Mesendoderm (in vitro differentiated cells): ENCODE measurements at regions not wholly inside any gene's neighbourhood (a gene's known extent, or its start where the extent isn't known, plus 50 kb on each side); places are given as distances from the start of the nearest gene placed in this dataset.

Experiments
- DNase-seq: peaks from one replicate; pipeline ENCODE4 v3.0.0; 2013
- H2AK5ac ChIP-seq: 2 replicates; pipeline ENCODE4 v1.6.1; 2013; ENCODE audit warnings: low read length, inconsistent platforms
- H2BK120ac ChIP-seq: 2 replicates; pipeline ENCODE4 v1.6.1; 2013; ENCODE audit warnings: low read depth, mild to moderate bottlenecking, low read length, moderate library complexity, mixed read lengths
- H2BK15ac ChIP-seq: replicated peaks from 2 replicates; pipeline ENCODE4 v1.6.1; 2013; ENCODE audit warnings: low read depth, mild to moderate bottlenecking, moderate library complexity
- H2BK5ac ChIP-seq: 2 replicates; pipeline ENCODE4 v1.6.1; 2013; ENCODE audit warnings: low read length, inconsistent platforms
- H3K18ac ChIP-seq: 2 replicates; pipeline ENCODE4 v1.6.1; 2013; ENCODE audit warnings: mild to moderate bottlenecking, low read length, mixed read lengths
- H3K23ac ChIP-seq: one replicate; pipeline ENCODE4 v1.6.1; 2013; ENCODE audit warnings: low read length
- H3K27ac ChIP-seq: 2 replicates; pipeline ENCODE4 v1.5.1; 2013; ENCODE audit warnings: low read depth, mild to moderate bottlenecking, inconsistent platforms, low read length, moderate library complexity
- H3K27me3 ChIP-seq: 2 replicates; pipeline ENCODE4 v1.6.1; 2013; ENCODE audit warnings: low read length, control low read depth, mild to moderate bottlenecking, inconsistent platforms; ENCODE audit not compliant: insufficient read depth, poor library complexity
- H3K36me3 ChIP-seq: 2 replicates; pipeline ENCODE4 v1.6.1; 2013; ENCODE audit warnings: low read length, inconsistent platforms; ENCODE audit not compliant: control insufficient read depth, insufficient read depth
- H3K4ac ChIP-seq: one replicate; pipeline ENCODE4 v1.6.1; 2013; ENCODE audit warnings: low read depth, mild to moderate bottlenecking, low read length, moderate library complexity
- H3K4me1 ChIP-seq: 2 replicates; pipeline ENCODE4 v1.6.1; 2013; ENCODE audit warnings: low read depth, low read length, inconsistent platforms; ENCODE audit not compliant: control insufficient read depth
- H3K4me2 ChIP-seq: 2 replicates; pipeline ENCODE4 v1.6.1; 2013; ENCODE audit warnings: low read length
- H3K4me3 ChIP-seq: 2 replicates; pipeline ENCODE4 v1.5.1; 2013; ENCODE audit warnings: mild to moderate bottlenecking, low read length
- H3K56ac ChIP-seq: one replicate; pipeline ENCODE4 v1.6.1; 2013; ENCODE audit warnings: low read length
- H3K79me1 ChIP-seq: 2 replicates; pipeline ENCODE4 v1.6.1; 2013; ENCODE audit warnings: low read length, inconsistent platforms
- H3K79me2 ChIP-seq: 2 replicates; pipeline ENCODE4 v1.6.1; 2013; ENCODE audit warnings: mild to moderate bottlenecking, low read length; ENCODE audit not compliant: control insufficient read depth, insufficient read depth
- H3K9ac ChIP-seq: 2 replicates; pipeline ENCODE4 v1.6.1; 2013; ENCODE audit warnings: low read length, inconsistent platforms
- H4K5ac ChIP-seq: one replicate; pipeline ENCODE4 v1.6.1; 2013; ENCODE audit warnings: low read length
- H4K8ac ChIP-seq: one replicate; pipeline ENCODE4 v1.6.1; 2013; ENCODE audit warnings: low read depth, mild to moderate bottlenecking, control low read depth, low read length, moderate library complexity
- WGBS: extraction: QIAGEN DNeasy Blood & Tissue Kit; methylation state at CpG from one replicate; pipeline ENCODE4 v1.1.7; 2013; ENCODE audit warnings: low lambda C conversion rate, missing lambda C conversion rate; ENCODE audit not compliant: insufficient coverage; ENCODE audit errors: extremely low coverage; 5-methylcytosine and 5-hydroxymethylcytosine counted together

GRCh38 chr4:189763583-189763982 is 177.1 kb upstream of the FRG1 start:
- Histone ChIP-seq H3K27ac (no peak overlapping the region), H2AK5ac (no peak overlapping the region), H3K27me3 (no peaks in the 10 kb centered on the region), H3K4me1 (no peaks in the 10 kb centered on the region), H3K4ac (no peak overlapping the region), H3K36me3 (no peaks in the 10 kb centered on the region), H4K8ac (no peak overlapping the region), H3K9ac (no peak overlapping the region), H2BK15ac (no peak overlapping the region), H3K79me1 (no peaks in the 10 kb centered on the region), H3K79me2 (no peaks in the 10 kb centered on the region), H3K56ac (no peak overlapping the region), H3K18ac (no peak overlapping the region), H3K4me3 (no peak overlapping the region), H4K5ac (no peak overlapping the region), H2BK5ac (no peak overlapping the region), H3K4me2 (no peak overlapping the region), H3K23ac (no peak overlapping the region), H2BK120ac (no peak overlapping the region)
- DNase-seq = no peak
- no CpG with 5 or more reads among the region's 3 CpGs for WGBS

DNA sequence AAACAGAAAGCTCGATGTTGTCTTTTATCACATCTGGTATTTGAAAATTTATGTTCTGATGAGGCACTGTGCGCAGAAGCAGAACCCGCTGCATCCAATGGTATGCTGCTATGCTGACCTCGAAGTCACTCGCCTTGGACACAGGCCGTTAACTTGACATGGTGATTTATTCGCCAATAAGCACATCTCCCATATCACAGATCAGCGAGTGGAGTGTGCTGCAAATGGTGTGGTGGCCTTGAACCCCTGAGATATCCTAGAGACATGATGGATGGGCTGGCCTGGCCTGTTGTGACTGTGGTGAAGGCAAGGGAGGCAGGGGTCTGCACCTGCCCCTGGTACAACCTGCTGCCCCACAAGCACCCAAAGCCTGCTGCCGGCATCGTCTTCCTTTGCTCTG is 175.4 kb upstream of the FRG1 start:
- no peaks in the 10 kb centered on the region for H3K4me1 ChIP-seq
- no peak for DNase-seq
- H3K4me3 ChIP-seq = no peak overlapping the region
- no peak overlapping the region for H2BK15ac ChIP-seq
- no CpG with 5 or more reads among the region's 10 CpGs for WGBS
- H2BK5ac ChIP-seq = no peak overlapping the region
- no peak overlapping the region for H3K18ac ChIP-seq
- no peak overlapping the region for H3K23ac ChIP-seq
- H2AK5ac ChIP-seq = no peak overlapping the region
- no peaks in the 10 kb centered on the region for H3K79me2 ChIP-seq
- no peaks in the 10 kb centered on the region for H3K79me1 ChIP-seq
- no peaks in the 10 kb centered on the region for H3K36me3 ChIP-seq
- no peak overlapping the region for H3K9ac ChIP-seq
- no peak overlapping the region for H3K56ac ChIP-seq
- H4K8ac ChIP-seq = no peak overlapping the region
- no peak overlapping the region for H3K4me2 ChIP-seq
- H2BK120ac ChIP-seq = no peak overlapping the region
- H3K27ac ChIP-seq = no peak overlapping the region
- H4K5ac ChIP-seq = no peak overlapping the region
- H3K4ac ChIP-seq = no peak overlapping the region
- no peaks in the 10 kb centered on the region for H3K27me3 ChIP-seq

- Histone ChIP-seq H2AK5ac (no peak overlapping the region), H3K56ac (no peak overlapping the region), H2BK5ac (no peak overlapping the region), H4K5ac (no peak overlapping the region), H3K27ac (no peak overlapping the region), H3K4ac (no peak overlapping the region), H2BK120ac (no peak overlapping the region), H3K79me1 (no peaks in the 10 kb centered on the region), H3K23ac (no peak overlapping the region), H3K4me2 (no peak overlapping the region), H3K4me3 (no peak overlapping the region), H4K8ac (no peak overlapping the region), H3K36me3 (no peaks in the 10 kb centered on the region), H2BK15ac (no peak overlapping the region), H3K18ac (no peak overlapping the region), H3K4me1 (no peaks in the 10 kb centered on the region), H3K27me3 (no peaks in the 10 kb centered on the region), H3K9ac (no peak overlapping the region), H3K79me2 (no peaks in the 10 kb centered on the region)
- WGBS = 100% methylated on average over 1 of the region's 6 CpGs
- DNase-seq = no peak
Measured at GRCh38 chr4:189765736-189766135, 174.9 kb upstream of the FRG1 start.

DNA sequence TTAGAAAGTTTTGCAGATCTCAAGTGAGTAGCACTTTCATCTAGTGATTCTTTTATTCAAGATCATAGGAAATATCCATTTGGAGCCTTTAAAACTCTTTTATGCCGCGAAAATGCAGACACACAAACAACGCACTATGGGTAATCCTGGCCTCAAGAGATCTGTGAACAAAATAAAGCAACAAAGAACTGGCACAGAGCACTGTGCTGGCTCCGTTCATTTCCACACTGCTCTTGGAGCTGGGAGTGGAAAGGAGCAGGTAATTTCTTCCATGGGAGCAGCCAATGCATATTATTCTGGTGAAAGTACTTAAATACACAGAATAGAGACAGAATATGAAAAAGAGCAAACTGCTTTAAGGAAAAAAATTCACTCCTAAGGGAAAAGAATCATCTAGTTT is 172.7 kb upstream of the FRG1 start:
- Histone ChIP-seq H4K8ac (no peak overlapping the region), H3K9ac (no peak overlapping the region), H3K56ac (no peak overlapping the region), H2AK5ac (no peak overlapping the region), H3K4me3 (no peak overlapping the region), H2BK15ac (no peak overlapping the region), H3K18ac (no peak overlapping the region), H2BK5ac (no peak overlapping the region), H2BK120ac (no peak overlapping the region), H3K79me2 (no peaks in the 10 kb centered on the region), H3K4me2 (no peak overlapping the region), H3K27ac (no peak overlapping the region), H3K36me3 (no peaks in the 10 kb centered on the region), H3K27me3 (no peaks in the 10 kb centered on the region), H4K5ac (no peak overlapping the region), H3K4ac (no peak overlapping the region), H3K79me1 (no peaks in the 10 kb centered on the region), H3K4me1 (no peaks in the 10 kb centered on the region), H3K23ac (no peak overlapping the region)
- no peak for DNase-seq
- WGBS = no CpG with 5 or more reads among the region's 4 CpGs

DNA sequence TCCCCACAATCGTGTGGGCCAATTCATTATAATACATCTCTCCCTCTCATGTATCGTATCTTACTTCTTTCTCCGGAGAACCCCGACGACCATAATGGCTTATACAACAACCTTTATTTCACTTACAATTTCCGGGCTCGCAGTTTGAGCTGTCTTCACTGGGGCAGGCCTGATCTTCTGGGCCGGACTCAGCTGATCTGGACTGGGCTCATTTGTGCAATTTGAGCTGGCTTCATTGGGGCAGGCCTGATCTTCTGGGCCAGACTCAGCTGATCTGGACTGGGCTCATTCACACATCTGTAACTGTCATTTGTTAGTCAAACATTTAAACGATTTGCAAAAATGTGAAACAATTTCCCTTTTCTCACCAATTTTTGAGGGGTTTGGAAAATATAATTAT is 171.5 kb upstream of the FRG1 start:
- Histone ChIP-seq H2BK120ac (no peak overlapping the region), H2AK5ac (no peak overlapping the region), H3K4me1 (no peaks in the 10 kb centered on the region), H3K36me3 (no peaks in the 10 kb centered on the region), H3K27me3 (no peaks in the 10 kb centered on the region), H3K9ac (no peak overlapping the region), H3K79me1 (no peaks in the 10 kb centered on the region), H3K27ac (no peak overlapping the region), H4K5ac (no peak overlapping the region), H3K79me2 (no peaks in the 10 kb centered on the region), H2BK5ac (no peak overlapping the region), H3K4me2 (no peak overlapping the region), H4K8ac (no peak overlapping the region), H3K56ac (no peak overlapping the region), H3K18ac (no peak overlapping the region), H3K4ac (no peak overlapping the region), H2BK15ac (no peak overlapping the region), H3K4me3 (no peak overlapping the region), H3K23ac (no peak overlapping the region)
- DNase-seq = no peak
- 100% methylated on average over 4 of the region's 9 CpGs for WGBS

DNA sequence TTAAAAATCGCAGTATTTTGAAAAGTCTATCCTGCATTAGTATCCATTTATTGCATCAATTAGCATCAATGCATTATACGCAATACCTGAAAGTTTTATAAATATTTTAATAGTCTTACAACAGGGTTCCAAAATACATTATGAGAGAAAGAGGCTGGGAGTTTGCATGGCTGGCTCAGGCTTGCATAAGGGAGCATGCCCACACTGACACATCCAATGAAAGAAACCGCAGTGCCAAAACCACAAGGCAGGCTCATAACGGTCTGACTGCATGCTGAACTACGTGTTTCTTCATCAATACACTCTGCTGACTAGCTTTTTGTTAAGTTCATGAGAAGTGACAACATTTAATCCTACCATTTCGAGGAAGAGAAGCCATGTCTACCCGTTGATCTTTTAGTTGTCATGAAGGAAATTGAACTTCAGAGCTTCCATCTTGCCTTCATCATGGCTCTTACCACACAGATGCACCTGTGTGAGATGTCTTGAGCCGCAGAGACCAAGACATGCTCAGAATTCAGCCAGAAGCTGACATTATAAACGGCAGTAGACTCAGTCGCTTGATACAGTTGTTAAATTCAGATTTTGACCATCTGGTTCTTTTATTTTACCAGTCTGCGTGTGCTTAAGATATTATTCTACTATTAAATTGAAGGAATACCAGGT is 168.8 kb upstream of the FRG1 start:
- no peak overlapping the region for H3K18ac ChIP-seq
- H3K4ac ChIP-seq = no peak overlapping the region
- no peaks in the 10 kb centered on the region for H3K36me3 ChIP-seq
- H3K27me3 ChIP-seq = no peaks in the 10 kb centered on the region
- H3K9ac ChIP-seq = no peak overlapping the region
- H3K23ac ChIP-seq = no peak overlapping the region
- no peak overlapping the region for H3K56ac ChIP-seq
- no peak for DNase-seq
- no peaks in the 10 kb centered on the region for H3K79me2 ChIP-seq
- no peak overlapping the region for H2BK120ac ChIP-seq
- no peak overlapping the region for H4K5ac ChIP-seq
- no peaks in the 10 kb centered on the region for H3K4me1 ChIP-seq
- H3K27ac ChIP-seq = no peak overlapping the region
- WGBS = no CpG with 5 or more reads among the region's 11 CpGs
- H3K79me1 ChIP-seq = no peaks in the 10 kb centered on the region
- H2BK5ac ChIP-seq = no peak overlapping the region
- H4K8ac ChIP-seq = no peak overlapping the region
- no peak overlapping the region for H2AK5ac ChIP-seq
- no peak overlapping the region for H3K4me3 ChIP-seq
- H3K4me2 ChIP-seq = no peak overlapping the region
- H2BK15ac ChIP-seq = no peak overlapping the region
